Endothelial cell (in vitro differentiated cells): ENCODE measurements at regions not wholly inside any gene's neighbourhood (a gene's known extent, or its start where the extent isn't known, plus 50 kb on each side); places are given as distances from the start of the nearest gene placed in this dataset.

Source experiments
- DNase-seq: peaks from one replicate; pipeline ENCODE4 v3.0.0; 2021; ENCODE audit warnings: low spot score
- H3K27ac Mint-ChIP-seq: one replicate; pipeline ENCODE4 v1.8.0; 2021; ENCODE audit warnings: mixed read lengths, inconsistent platforms; ENCODE audit not compliant: unreplicated experiment
- H3K27me3 Mint-ChIP-seq: one replicate; pipeline ENCODE4 v1.8.0; 2021; ENCODE audit warnings: mild to moderate bottlenecking, moderate library complexity, mixed read lengths, inconsistent platforms; ENCODE audit not compliant: unreplicated experiment
- H3K36me3 Mint-ChIP-seq: one replicate; pipeline ENCODE4 v1.8.0; 2021; ENCODE audit warnings: mild to moderate bottlenecking, low read depth, mixed read lengths, inconsistent platforms; ENCODE audit not compliant: unreplicated experiment
- H3K4me1 Mint-ChIP-seq: one replicate; pipeline ENCODE4 v1.8.0; 2021; ENCODE audit warnings: mild to moderate bottlenecking, mixed read lengths, inconsistent platforms; ENCODE audit not compliant: unreplicated experiment
- H3K4me3 Mint-ChIP-seq: one replicate; pipeline ENCODE4 v1.8.0; 2021; ENCODE audit warnings: mild to moderate bottlenecking, mixed read lengths, inconsistent platforms; ENCODE audit not compliant: unreplicated experiment
- H3K9me3 Mint-ChIP-seq: one replicate; pipeline ENCODE4 v1.8.0; 2021; ENCODE audit warnings: mixed read lengths, inconsistent platforms; ENCODE audit not compliant: unreplicated experiment
- TF ChIP-seq, protein P1 (sequence below): fragments of 200-600 bp; sonication (generic); IDR thresholded peaks from one replicate; pipeline ENCODE4 v1.5.0; 2021; ENCODE audit warnings: antibody characterized with exemption; ENCODE audit not compliant: unreplicated experiment

DNA sequence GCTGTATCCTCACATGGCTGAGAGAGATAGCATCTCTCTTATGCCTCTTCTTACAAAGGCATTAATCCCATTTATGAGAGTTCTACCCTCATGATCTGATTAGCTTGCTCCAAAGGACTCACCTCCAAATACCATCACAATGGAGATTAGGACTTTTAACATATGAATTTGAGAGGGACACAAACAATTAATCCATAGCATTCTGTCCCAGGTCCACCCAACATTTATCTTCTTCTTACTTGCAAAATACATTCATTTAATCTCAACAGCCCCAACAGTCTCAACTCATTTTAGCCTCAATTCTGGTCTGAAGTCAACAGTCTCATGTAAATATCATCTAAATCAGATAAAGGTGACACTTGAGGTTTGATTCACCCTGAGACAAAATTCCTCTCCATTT lies 555.4 kb downstream of the RAB28 start:
- Mint-ChIP-seq H3K36me3 (no peaks in the 10 kb centered on the region), H3K27ac (no peak overlapping the region), H3K9me3 (no peaks in the 10 kb centered on the region), H3K4me3 (no peak overlapping the region), H3K4me1 (no peaks in the 10 kb centered on the region), H3K27me3 (no peaks in the 10 kb centered on the region)
- no peak for DNase-seq
- TF ChIP-seq, protein P1, sequence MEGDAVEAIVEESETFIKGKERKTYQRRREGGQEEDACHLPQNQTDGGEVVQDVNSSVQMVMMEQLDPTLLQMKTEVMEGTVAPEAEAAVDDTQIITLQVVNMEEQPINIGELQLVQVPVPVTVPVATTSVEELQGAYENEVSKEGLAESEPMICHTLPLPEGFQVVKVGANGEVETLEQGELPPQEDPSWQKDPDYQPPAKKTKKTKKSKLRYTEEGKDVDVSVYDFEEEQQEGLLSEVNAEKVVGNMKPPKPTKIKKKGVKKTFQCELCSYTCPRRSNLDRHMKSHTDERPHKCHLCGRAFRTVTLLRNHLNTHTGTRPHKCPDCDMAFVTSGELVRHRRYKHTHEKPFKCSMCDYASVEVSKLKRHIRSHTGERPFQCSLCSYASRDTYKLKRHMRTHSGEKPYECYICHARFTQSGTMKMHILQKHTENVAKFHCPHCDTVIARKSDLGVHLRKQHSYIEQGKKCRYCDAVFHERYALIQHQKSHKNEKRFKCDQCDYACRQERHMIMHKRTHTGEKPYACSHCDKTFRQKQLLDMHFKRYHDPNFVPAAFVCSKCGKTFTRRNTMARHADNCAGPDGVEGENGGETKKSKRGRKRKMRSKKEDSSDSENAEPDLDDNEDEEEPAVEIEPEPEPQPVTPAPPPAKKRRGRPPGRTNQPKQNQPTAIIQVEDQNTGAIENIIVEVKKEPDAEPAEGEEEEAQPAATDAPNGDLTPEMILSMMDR = no peak

DNA sequence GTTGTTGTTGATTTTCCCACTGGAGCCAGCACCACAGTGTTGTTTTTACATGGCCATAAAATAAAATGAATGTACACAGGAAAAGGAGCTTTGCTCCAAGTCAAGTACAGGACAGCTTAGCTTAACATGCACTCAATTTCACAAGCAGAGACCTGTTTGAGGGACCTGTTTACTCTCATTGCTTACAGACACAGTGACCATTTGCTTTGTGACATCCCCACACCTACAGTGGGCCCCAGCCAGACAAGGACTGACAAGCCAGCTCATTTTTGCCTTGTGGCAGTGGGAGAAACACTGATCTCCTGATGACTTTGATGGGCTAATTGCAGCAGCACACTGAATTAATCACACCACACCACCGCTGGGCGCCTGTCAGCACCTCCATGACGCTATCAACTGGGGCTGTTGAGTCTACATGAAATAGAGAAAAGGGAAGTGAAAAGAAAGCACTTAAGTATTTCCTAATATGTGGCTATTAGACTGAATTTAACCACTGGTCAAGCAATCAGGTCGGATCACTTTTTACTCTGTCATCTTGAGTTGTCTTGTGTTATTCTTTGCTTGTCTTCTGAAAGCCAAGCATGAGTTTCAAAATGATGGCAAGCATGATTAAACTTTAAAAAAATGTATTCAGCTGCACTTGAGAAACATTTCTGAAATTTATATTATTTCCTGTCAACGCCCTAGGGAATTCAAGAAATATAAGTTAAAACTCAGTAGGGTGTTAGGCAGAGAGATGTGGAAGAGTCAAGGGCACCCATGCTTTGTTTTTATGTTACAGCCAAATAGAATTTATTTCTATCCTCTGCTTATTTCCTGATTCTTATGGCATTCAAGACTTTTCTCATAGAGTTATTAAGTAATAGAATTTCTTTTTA lies 557.7 kb downstream of the RAB28 start:
- TF ChIP-seq, protein P1 = no peak
- no peak overlapping the region for H3K27ac Mint-ChIP-seq
- H3K9me3 Mint-ChIP-seq = no peaks in the 10 kb centered on the region
- no peaks in the 10 kb centered on the region for H3K27me3 Mint-ChIP-seq
- H3K4me1 Mint-ChIP-seq = no peaks in the 10 kb centered on the region
- H3K4me3 Mint-ChIP-seq = no peak overlapping the region
- DNase-seq = no peak
- H3K36me3 Mint-ChIP-seq = no peaks in the 10 kb centered on the region

GRCh38 chr4:12924728-12925320 lies 559.3 kb downstream of the RAB28 start:
- TF ChIP-seq, protein P1 = no peak
- Mint-ChIP-seq H3K27me3 (no peaks in the 10 kb centered on the region), H3K36me3 (no peaks in the 10 kb centered on the region), H3K4me3 (no peak overlapping the region), H3K27ac (no peak overlapping the region), H3K9me3 (no peaks in the 10 kb centered on the region), H3K4me1 (no peaks in the 10 kb centered on the region)
- DNase-seq = no peak

- H3K36me3 Mint-ChIP-seq = no peaks in the 10 kb centered on the region
- H3K4me3 Mint-ChIP-seq = no peak overlapping the region
- TF ChIP-seq, protein P1 = no peak
- H3K27me3 Mint-ChIP-seq = no peaks in the 10 kb centered on the region
- H3K27ac Mint-ChIP-seq = no peak overlapping the region
- no peaks in the 10 kb centered on the region for H3K9me3 Mint-ChIP-seq
- H3K4me1 Mint-ChIP-seq = no peaks in the 10 kb centered on the region
- no peak for DNase-seq
These were observed 559.9 kb downstream of the RAB28 start for GRCh38 chr4:12924253-12924652.

GRCh38 chr4:12912896-12913418 lies 571.2 kb downstream of the RAB28 start:
- no peak for DNase-seq
- no peaks in the 10 kb centered on the region for H3K9me3 Mint-ChIP-seq
- TF ChIP-seq, protein P1 = no peak
- H3K27me3 Mint-ChIP-seq = no peaks in the 10 kb centered on the region
- no peaks in the 10 kb centered on the region for H3K36me3 Mint-ChIP-seq
- no peak overlapping the region for H3K27ac Mint-ChIP-seq
- no peak overlapping the region for H3K4me3 Mint-ChIP-seq
- H3K4me1 Mint-ChIP-seq = no peaks in the 10 kb centered on the region
